ENCODE measurements at regions not wholly inside any gene's neighbourhood (a gene's known extent, or its start where the extent isn't known, plus 50 kb on each side); places are given as distances from the start of the nearest gene placed in this dataset.

DNA sequence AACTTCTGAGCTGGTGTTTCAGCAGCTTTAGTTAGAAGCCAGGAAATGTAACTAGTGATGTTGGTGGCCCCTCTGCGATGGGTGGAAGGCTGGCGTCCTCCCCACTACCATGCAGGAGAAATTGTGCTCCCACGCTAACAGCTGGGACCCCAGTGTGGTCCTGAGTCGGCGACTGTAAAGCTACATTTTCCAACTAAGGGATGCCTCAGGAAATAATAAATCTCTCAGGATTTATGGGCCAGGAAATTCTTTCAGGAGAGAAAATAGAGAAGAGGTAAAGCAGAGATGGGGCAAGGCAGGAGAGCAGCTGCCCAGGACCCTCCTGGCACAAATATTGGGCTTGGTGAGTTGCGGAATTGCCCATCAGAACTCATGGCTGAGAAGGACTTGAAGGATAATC lies 186.9 kb downstream of the OPA1 start:
- Histone ChIP-seq H3K4ac (replicated peaks; ENCODE audit: insufficient read length, low read depth, low read length) (no peak overlapping the region), H4K8ac (ENCODE audit: extremely low read depth, insufficient read depth, low read length) (no peak overlapping the region), H3K14ac (ENCODE audit: insufficient read length) (no peak overlapping the region), H3K27ac (ENCODE audit: low read depth, low read length) (no peak overlapping the region), H2BK120ac (replicated peaks; ENCODE audit: low read depth, low read length) (no peak overlapping the region), H2AK5ac (ENCODE audit: low read depth, low read length) (no peak overlapping the region), H2AFZ (ENCODE audit: low read length) (no peak overlapping the region), H3K23me2 (ENCODE audit: low read depth, low read length) (no peaks in the 10 kb centered on the region), H3K4me2 (ENCODE audit: insufficient read depth in 1 of 2, low read depth in 2 of 2, low read length in 2 of 2) (0 out of 4 replicates have a peak overlapping the region, but pooled peaks of 1 of the 2 experiments have one; percentile 9), H3K27me3 (replicated peaks in 1 of 4; ENCODE audit: control insufficient read depth in 3 of 4, extremely low read depth in 1 of 4, insufficient read depth in 3 of 4, low read length in 3 of 4) (peaks cover 0 to 20% (median 4%) of the 10 kb centered on the region in 4 experiments; a peak in 5 of 7 replicates), H4K5ac (ENCODE audit: insufficient read length, low read depth, low read length) (no peak overlapping the region), H3K9ac (replicated peaks in 1 of 4; ENCODE audit: extremely low read depth in 1 of 4, low read depth in 3 of 4, low read length in 3 of 4) (no peak overlapping the region), H3K56ac (replicated peaks; ENCODE audit: insufficient read length, low read depth, low read length) (no peak overlapping the region), H3K9me3 (ENCODE audit: insufficient read depth in 2 of 2, low read depth in 1 of 2, low read length in 1 of 2) (no peaks in the 10 kb centered on the region), H2BK20ac (ENCODE audit: low read length) (no peak overlapping the region), H3K4me1 (replicated peaks in 1 of 4; ENCODE audit: control insufficient read depth in 3 of 4, insufficient read depth in 4 of 4, low read length in 3 of 4) (peaks cover 15 to 27% (median 24%) of the 10 kb centered on the region in 4 experiments), H2BK12ac (ENCODE audit: low read depth, low read length) (no peak overlapping the region), H2BK15ac (ENCODE audit: low read length) (no peak overlapping the region), H3K79me1 (ENCODE audit: low read depth, low read length) (no peaks in the 10 kb centered on the region), H4K20me1 (replicated peaks in 1 of 2; ENCODE audit: control insufficient read depth in 1 of 2, insufficient read depth in 2 of 2, low read length in 2 of 2) (no peaks in the 10 kb centered on the region), H3K23ac (ENCODE audit: insufficient read length) (no peak overlapping the region), H3K18ac (ENCODE audit: extremely low read depth, low read length) (0 out of 2 replicates have a peak overlapping the region, but pooled peaks have one; percentile 5), H3K79me2 (ENCODE audit: control insufficient read depth in 1 of 2, insufficient read depth in 2 of 2, low read length in 2 of 2) (no peaks in the 10 kb centered on the region), H2BK5ac (ENCODE audit: low read depth, low read length) (no peak overlapping the region), H4K91ac (replicated peaks; ENCODE audit: insufficient read length, low read length) (no peak overlapping the region), H3K4me3 (ENCODE audit: extremely low read depth in 1 of 4, insufficient read depth in 2 of 4, low read depth in 3 of 4, low read length in 4 of 4) (no peak overlapping the region), H3K36me3 (ENCODE audit: control insufficient read depth in 2 of 4, insufficient read depth in 4 of 4, low read length in 3 of 4) (no peaks in the 10 kb centered on the region)
- ChIA-PET CTCF (ENCODE audit: partially characterized antibody) (interaction anchor here (0.7 to 6.3 kb wide), 45 partner anchors 9 to 559 kb away, joined by 3 to 64 read pairs (median 5); no protein-coding TSS in a partner anchor), POLR2A (ENCODE audit: partially characterized antibody) (interaction anchor here (1.3 to 4.7 kb wide), 3 partner anchors 32 to 358 kb away, joined by 3 to 19 read pairs (median 4); partner anchors contain the start of gene HES1)
- TF ChIP-seq SRF (IDR thresholded peaks at IDR 0.05; ENCODE audit: low read depth, low read length) (no peak), KDM4A (IDR thresholded peaks at IDR 0.05; ENCODE audit: low read depth, low read length, severe bottlenecking) (no peak)
- DNase-seq (ENCODE audit: low read depth in 1 of 2, low spot score in 2 of 2), result no peak
- FAIRE-seq, result no peak
- WGBS, 2 experiments (ENCODE audit: extremely low coverage in 1 of 2, insufficient coverage in 1 of 2, insufficient read length in 1 of 2, insufficient replicate concordance in 2 of 2, low coverage in 1 of 2, low lambda C conversion rate in 2 of 2, missing lambda C conversion rate in 1 of 2), result 97% methylated on average over 6 of the region's 6 CpGs; no CpG with 5 or more reads in 1 of the 2 experiments

Data from H1 (cell line).